ENCODE measurements at regions not wholly inside any gene's neighbourhood (a gene's known extent, or its start where the extent isn't known, plus 50 kb on each side); places are given as distances from the start of the nearest gene placed in this dataset.

- TF ChIP-seq CTCF (IDR thresholded peaks at IDR 0.05; ENCODE audit: low read depth, low read length, poor library complexity, severe bottlenecking) (no peak), EZH2phosphoT487 (IDR thresholded peaks at IDR 0.05; ENCODE audit: borderline replicate concordance, low read length) (no peak)
Observed at GRCh38 chr2:235144291-235144690, 192.5 kb downstream of the SH3BP4 start.

All from DOHH2 (cell line).